OCI-LY7 (cell line): ENCODE measurements at regions not wholly inside any gene's neighbourhood (a gene's known extent, or its start where the extent isn't known, plus 50 kb on each side); places are given as distances from the start of the nearest gene placed in this dataset.

ENCODE experiments used
- BruUV-seq: library from RNA; stranded (reverse); fragments of 400-500 nt; replicated peaks from 2 replicates; lab custom pipeline; 2021; lab: Mats Ljungman, UMichigan
- CTCF ChIA-PET: fragments of 300-600 bp; sonication (Branson Sonifier 250); formaldehyde crosslinking; loops from one replicate; lab custom pipeline; 2022; ENCODE audit warnings: antibody characterized with exemption; ENCODE audit not compliant: unreplicated experiment; lab: Charles Lee
- POLR2A ChIA-PET: fragments of 300-600 bp; sonication (Branson Sonifier 250); formaldehyde crosslinking; loops from one replicate; lab custom pipeline; 2022; ENCODE audit warnings: antibody characterized with exemption; lab: Charles Lee
- DNase-seq: peaks from one replicate; pipeline ENCODE4 v3.0.0-alpha.2; 2015; ENCODE audit warnings: low spot score
- H2AFZ ChIP-seq: fragments of 200-600 bp; sonication (generic), shearing (Covaris generic); 2 replicates; pipeline ENCODE4 v1.6.1; 2014; ENCODE audit warnings: mild to moderate bottlenecking, antibody characterized with exemption, low read length, moderate library complexity
- H3K27ac ChIP-seq: fragments of 200-600 bp; sonication (generic); 2 replicates; pipeline ENCODE4 v1.5.1; 2014; ENCODE audit warnings: mixed run types, low read depth, mild to moderate bottlenecking, moderate library complexity, low read length, inconsistent platforms; ENCODE audit not compliant: poor library complexity, severe bottlenecking
- H3K36me3 ChIP-seq: fragments of 200-600 bp; sonication (generic); 2 replicates; pipeline ENCODE4 v1.6.1; 2014; ENCODE audit warnings: mild to moderate bottlenecking, antibody characterized with exemption, low read length, moderate library complexity, mixed read lengths; ENCODE audit not compliant: insufficient read depth
- H3K4me1 ChIP-seq: fragments of 200-600 bp; sonication (generic); 2 replicates; pipeline ENCODE4 v1.5.1; 2014; ENCODE audit warnings: mild to moderate bottlenecking, low read length; ENCODE audit not compliant: insufficient read depth, poor library complexity, severe bottlenecking
- H3K4me2 ChIP-seq: fragments of 200-600 bp; sonication (generic); 2 replicates; pipeline ENCODE4 v1.6.1; 2014; ENCODE audit warnings: mild to moderate bottlenecking, low read length
- H3K4me3 ChIP-seq: fragments of 200-600 bp; sonication (generic); 2 replicates; pipeline ENCODE4 v1.5.1; 2014; ENCODE audit warnings: mild to moderate bottlenecking, low read depth, low read length; ENCODE audit not compliant: poor library complexity, severe bottlenecking
- H3K79me2 ChIP-seq: fragments of 200-600 bp; sonication (generic); 2 replicates; pipeline ENCODE4 v1.6.1; 2016; ENCODE audit warnings: low read depth, mild to moderate bottlenecking, low read length, moderate library complexity, mixed read lengths; ENCODE audit not compliant: insufficient read depth
- H3K9me2 ChIP-seq: fragments of 200-600 bp; sonication (generic); 2 replicates; pipeline ENCODE4 v1.6.1; 2016; ENCODE audit warnings: mild to moderate bottlenecking, low read length, mixed read lengths; ENCODE audit not compliant: insufficient read depth
- H3K9me3 ChIP-seq: fragments of 200-600 bp; sonication (generic); 2 replicates; pipeline ENCODE4 v1.6.1; 2014; ENCODE audit warnings: mild to moderate bottlenecking, mixed run types, low read length, mixed read lengths
- H4K20me1 ChIP-seq: fragments of 200-600 bp; sonication (generic); 2 replicates; pipeline ENCODE4 v1.6.1; 2014; ENCODE audit warnings: mild to moderate bottlenecking, antibody characterized with exemption, low read length, moderate library complexity, mixed read lengths; ENCODE audit not compliant: insufficient read depth
- EZH2phosphoT487 ChIP-seq: fragments of 200-600 bp; sonication (generic); IDR thresholded peaks from 2 replicates; pipeline ENCODE4 v1.6.1; 2018; ENCODE audit warnings: low read depth, borderline replicate concordance, mild to moderate bottlenecking, mixed run types, antibody characterized with exemption, low read length, moderate library complexity, mixed read lengths
- intact Hi-C: fragments of 100-400 bp; cut with micrococcal nuclease; formaldehyde crosslinking; loops from one replicate; pipeline ENCODE4 v1.10.0; 2022; ENCODE audit not compliant: unreplicated experiment
- TF ChIP-seq, protein P1 (sequence below): fragments of 200-600 bp; sonication (generic); conservative IDR thresholded peaks from 2 replicates; pipeline ENCODE4 v1.5.1; 2014; ENCODE audit warnings: mild to moderate bottlenecking, antibody characterized with exemption, low read length, moderate library complexity, mixed read lengths

DNA sequence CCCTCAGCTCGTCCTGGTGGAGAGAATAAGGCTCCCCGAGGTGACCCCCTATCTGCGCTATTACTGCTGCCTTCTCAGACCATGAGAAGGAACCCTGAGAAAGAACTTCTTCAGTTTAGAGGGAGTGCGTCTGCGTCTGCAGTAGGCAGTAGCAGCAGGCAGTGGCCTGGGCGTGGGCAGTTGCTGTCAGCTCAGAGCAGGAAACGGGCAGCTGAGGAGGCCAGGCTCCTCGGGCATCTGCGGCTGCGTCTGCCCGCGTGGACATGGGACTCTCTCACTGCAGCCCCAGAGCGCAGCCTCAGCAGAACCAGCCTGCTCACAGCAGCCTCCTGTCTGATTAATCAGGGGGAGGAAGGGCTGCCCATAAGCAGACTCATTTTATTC is 49.8 kb upstream of the FCN1 start:
- H3K4me2 ChIP-seq = no peak overlapping the region
- CTCF ChIA-PET = no interaction called here
- no TSS peak for BruUV-seq

GRCh38 chr9:134968011-134968822 is 50.5 kb upstream of the FCN1 start:
- H3K36me3 ChIP-seq = no peaks in the 10 kb centered on the region
- H3K4me1 ChIP-seq = no peaks in the 10 kb centered on the region
- intact Hi-C loops = no loop called here
- no peaks in the 10 kb centered on the region for H3K9me3 ChIP-seq
- DNase-seq = no peak
- no peak overlapping the region for H2AFZ ChIP-seq
- no peaks in the 10 kb centered on the region for H3K79me2 ChIP-seq
- H3K9me2 ChIP-seq = no peaks in the 10 kb centered on the region
- no peaks in the 10 kb centered on the region for H4K20me1 ChIP-seq
- ChIA-PET POLR2A (no interaction called here), CTCF (no interaction called here)
- BruUV-seq = no TSS peak
- H3K4me2 ChIP-seq = no peak overlapping the region
- no peak overlapping the region for H3K4me3 ChIP-seq
- no peak for TF ChIP-seq EZH2phosphoT487
- TF ChIP-seq, protein P1, sequence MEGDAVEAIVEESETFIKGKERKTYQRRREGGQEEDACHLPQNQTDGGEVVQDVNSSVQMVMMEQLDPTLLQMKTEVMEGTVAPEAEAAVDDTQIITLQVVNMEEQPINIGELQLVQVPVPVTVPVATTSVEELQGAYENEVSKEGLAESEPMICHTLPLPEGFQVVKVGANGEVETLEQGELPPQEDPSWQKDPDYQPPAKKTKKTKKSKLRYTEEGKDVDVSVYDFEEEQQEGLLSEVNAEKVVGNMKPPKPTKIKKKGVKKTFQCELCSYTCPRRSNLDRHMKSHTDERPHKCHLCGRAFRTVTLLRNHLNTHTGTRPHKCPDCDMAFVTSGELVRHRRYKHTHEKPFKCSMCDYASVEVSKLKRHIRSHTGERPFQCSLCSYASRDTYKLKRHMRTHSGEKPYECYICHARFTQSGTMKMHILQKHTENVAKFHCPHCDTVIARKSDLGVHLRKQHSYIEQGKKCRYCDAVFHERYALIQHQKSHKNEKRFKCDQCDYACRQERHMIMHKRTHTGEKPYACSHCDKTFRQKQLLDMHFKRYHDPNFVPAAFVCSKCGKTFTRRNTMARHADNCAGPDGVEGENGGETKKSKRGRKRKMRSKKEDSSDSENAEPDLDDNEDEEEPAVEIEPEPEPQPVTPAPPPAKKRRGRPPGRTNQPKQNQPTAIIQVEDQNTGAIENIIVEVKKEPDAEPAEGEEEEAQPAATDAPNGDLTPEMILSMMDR = no peak
- H3K27ac ChIP-seq = no peak overlapping the region

More for the DNA sequence above, 49.8 kb upstream of the FCN1 start:
- no peaks in the 10 kb centered on the region for H3K36me3 ChIP-seq
- no peak overlapping the region for H2AFZ ChIP-seq
- H4K20me1 ChIP-seq = no peaks in the 10 kb centered on the region
- intact Hi-C loops = no loop called here
- TF ChIP-seq EZH2phosphoT487 = no peak
- TF ChIP-seq, protein P1 = no peak
- no peak for DNase-seq
- no peaks in the 10 kb centered on the region for H3K9me2 ChIP-seq
- POLR2A ChIA-PET = no interaction called here
- no peak overlapping the region for H3K4me3 ChIP-seq
- no peaks in the 10 kb centered on the region for H3K9me3 ChIP-seq
- H3K79me2 ChIP-seq = no peaks in the 10 kb centered on the region
- H3K27ac ChIP-seq = no peak overlapping the region
- H3K4me1 ChIP-seq = no peaks in the 10 kb centered on the region

DNA sequence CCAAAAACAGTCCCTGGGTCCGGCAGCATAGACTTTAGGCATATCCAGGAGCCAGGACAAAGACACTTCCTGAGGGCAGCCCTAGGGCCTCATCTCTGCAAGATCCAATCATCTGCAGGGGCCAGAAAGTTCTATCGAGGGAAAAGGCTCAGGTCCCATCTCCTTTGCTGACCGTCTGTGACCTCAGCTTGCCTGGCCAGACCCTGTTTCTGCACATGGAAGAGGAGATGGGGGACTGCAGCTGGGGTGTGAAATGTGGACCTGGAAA is 51.0 kb upstream of the FCN1 start:
- no TSS peak for BruUV-seq
- H2AFZ ChIP-seq = no peak overlapping the region
- no peaks in the 10 kb centered on the region for H3K9me3 ChIP-seq
- TF ChIP-seq, protein P1 = no peak
- TF ChIP-seq EZH2phosphoT487 = no peak
- intact Hi-C loops = no loop called here
- CTCF ChIA-PET = no interaction called here
- H3K9me2 ChIP-seq = no peaks in the 10 kb centered on the region
- no peak overlapping the region for H3K4me2 ChIP-seq
- H4K20me1 ChIP-seq = no peaks in the 10 kb centered on the region
- DNase-seq = no peak
- H3K36me3 ChIP-seq = no peaks in the 10 kb centered on the region
- H3K27ac ChIP-seq = no peak overlapping the region
- POLR2A ChIA-PET = no interaction called here
- H3K79me2 ChIP-seq = no peaks in the 10 kb centered on the region
- H3K4me3 ChIP-seq = no peak overlapping the region
- H3K4me1 ChIP-seq = no peaks in the 10 kb centered on the region
